ENCODE measurements at regions not wholly inside any gene's neighbourhood (a gene's known extent, or its start where the extent isn't known, plus 50 kb on each side); places are given as distances from the start of the nearest gene placed in this dataset.

- DNase-seq, result no peak
Measured at GRCh38 chrX:95029571-95029970, 1355.6 kb downstream of the FAM133A start.

DNA sequence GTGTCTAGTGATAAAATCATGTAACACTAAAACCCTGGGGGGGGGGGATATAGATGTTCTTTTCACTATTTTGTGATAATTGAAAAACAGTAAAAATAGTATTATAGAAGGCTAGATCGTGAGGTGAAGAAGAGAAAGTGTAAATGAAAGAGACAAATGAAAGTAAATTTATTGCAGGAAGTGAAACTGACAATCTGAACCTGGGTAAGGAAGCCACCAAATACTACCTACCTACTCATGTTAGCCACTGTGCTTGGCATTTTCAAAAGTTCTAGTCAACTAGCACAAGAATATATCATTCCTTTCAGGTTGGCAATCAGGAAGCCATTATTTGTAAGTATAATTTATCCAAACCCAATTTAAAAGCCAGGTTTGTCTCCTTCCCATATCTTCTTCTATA, 1366.1 kb downstream of the FAM133A start:
- no peak for DNase-seq

DNA sequence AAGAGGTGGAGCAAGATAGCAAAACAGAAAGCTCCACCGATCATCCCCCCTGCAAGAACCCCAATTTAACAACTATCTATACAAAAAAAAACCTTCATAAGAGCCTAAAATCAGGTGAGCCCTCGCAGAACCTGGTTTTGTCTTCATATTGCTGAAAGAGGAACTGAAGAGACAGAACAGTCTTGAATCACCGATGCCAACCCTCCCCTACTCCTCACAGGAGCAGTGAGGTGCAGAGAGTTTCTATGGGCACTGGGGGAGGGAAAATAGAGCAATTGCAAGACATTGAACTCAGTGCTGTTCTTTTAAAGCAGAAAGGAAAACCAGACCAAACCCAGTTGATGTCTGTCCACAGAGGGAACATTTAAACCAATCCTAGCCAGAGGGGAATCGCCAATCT, 1370.3 kb downstream of the FAM133A start:
- DNase-seq, result no peak

- no peak for DNase-seq
Measured at GRCh38 chrX:95055991-95056390, 1382.0 kb downstream of the FAM133A start.

- no peak for DNase-seq
Measured at GRCh38 chrX:95056901-95057300, 1382.9 kb downstream of the FAM133A start.

GRCh38 chrX:95057341-95057740, 1383.3 kb downstream of the FAM133A start:
- no peak for DNase-seq

DNA sequence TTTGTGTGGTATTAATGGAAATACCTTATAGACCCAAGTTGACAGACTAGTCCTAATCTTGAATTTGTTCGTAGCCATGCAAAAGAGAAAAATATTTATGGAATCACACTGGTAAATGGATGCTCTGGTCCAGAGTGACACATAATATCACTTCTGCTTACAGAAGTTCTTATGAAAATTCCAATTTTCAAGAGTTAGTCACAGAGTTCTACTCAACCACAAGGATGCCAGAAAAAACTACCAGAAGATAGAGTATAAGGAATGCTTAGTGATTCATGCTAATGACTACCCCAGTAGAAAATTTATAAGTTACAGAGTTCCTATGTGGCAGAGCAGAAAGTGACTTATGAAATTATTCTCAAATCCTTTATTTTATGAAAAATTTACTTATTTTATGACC, 1384.8 kb downstream of the FAM133A start:
- DNase-seq, result no peak

GRCh38 chrX:95059909-95060308, 1385.9 kb downstream of the FAM133A start:
- DNase-seq, result no peak

- DNase-seq, result no peak
Measured at GRCh38 chrX:95063554-95063953, 1389.5 kb downstream of the FAM133A start.

DNA sequence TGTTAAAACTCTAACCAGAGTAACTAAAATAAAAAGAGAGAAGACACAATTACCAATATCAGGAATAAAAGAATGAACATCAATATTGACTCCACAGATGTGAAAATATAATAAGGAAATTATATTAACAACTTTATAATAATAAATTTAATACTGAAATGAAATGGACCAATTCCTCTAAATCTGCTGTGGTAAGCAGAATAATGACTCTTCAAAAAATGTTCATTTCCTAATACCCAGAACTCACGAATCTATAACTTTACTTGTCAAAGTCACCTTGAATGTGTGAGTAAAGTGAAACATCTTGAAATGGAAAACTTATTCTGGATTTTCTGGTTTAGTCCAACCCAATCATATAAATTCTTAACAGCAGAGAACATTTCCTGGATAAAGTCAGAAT, 1391.1 kb downstream of the FAM133A start:
- DNase-seq, result no peak

DNA sequence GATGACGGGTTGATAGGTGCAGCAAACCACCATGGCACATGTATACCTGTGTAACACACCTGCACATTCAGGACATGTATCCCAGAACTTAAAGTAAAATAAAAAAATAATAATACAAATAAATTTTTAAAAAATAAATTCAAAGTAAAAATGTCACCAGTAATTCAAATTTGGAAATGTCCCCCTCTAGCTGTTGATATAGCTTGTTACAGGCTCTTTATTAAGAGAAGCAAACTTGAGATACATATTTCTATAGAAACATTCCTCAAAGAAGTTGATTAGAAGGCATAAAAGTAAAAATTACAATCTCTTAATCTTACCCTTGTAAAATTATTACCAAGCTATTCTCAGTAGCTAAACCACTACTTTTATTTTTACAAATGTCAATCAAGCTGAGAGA, 1397.0 kb downstream of the FAM133A start:
- DNase-seq, result no peak

DNA sequence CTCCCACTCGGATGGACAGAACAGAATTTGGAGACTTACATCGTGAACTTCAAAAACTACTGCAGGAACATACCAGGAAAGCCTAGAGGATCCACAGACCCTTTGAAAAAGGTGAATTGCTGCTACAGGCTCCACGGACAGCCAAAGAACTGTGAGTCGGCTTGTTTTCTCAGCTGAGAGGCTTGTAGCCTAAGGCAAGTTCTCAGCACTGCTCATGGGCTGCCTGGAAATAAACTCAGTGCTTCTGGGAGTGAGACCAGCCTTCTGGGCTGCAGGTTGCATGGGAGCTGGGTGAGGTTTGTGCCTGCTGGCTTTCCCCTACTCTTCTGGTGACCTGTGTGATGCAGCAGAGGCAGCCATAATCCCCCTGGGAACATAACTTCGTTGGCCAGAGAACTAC, 1397.6 kb downstream of the FAM133A start:
- DNase-seq, result no peak

DNA sequence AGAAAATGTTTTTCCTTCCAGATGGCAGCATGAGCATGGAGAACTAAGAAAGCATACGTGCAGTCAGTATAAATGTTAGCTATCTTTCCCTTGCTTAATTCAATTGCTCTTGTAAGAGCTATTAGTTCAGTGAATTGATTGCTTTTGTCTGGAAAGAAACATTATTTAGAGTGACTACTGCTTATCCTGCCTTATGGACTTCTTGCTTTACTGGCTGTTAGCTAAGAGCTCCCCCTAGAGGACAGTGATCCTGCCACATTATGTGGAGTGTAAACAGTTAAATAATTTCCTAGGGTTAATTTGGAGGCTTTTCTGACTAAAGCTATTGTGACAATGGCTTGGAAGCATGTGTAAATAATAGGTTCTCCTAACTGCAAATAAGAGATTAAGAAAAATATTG, 1402.4 kb downstream of the FAM133A start:
- DNase-seq, result no peak

GRCh38 chrX:95101851-95102390, 1427.9 kb downstream of the FAM133A start:
- DNase-seq, result peak in 6 of 58 donors; percentile 0 to 32 (median 1)

GRCh38 chrX:95117556-95117955, 1443.5 kb downstream of the FAM133A start:
- DNase-seq, result no peak

- DNase-seq, result no peak
Measured at GRCh38 chrX:95145848-95146490, 1472.0 kb downstream of the FAM133A start.

- DNase-seq, result no peak
Measured at GRCh38 chrX:95152810-95153209, 1478.8 kb downstream of the FAM133A start.

GRCh38 chrX:95156566-95156965, 1482.6 kb downstream of the FAM133A start:
- DNase-seq, result no peak
